HG02763 (cell line): ENCODE measurements at regions not wholly inside any gene's neighbourhood (a gene's known extent, or its start where the extent isn't known, plus 50 kb on each side); places are given as distances from the start of the nearest gene placed in this dataset.
"Not testable (repeated sequence)": the region's sequence is repeated elsewhere in the genome, so short reads cannot be mapped to it uniquely, and the experiment has no call there.

Experiments used
- ATAC-seq: cut with Tn5 transposase; IDR thresholded peaks from one replicate; pipeline ENCODE4 v1.9.1; 2021; ENCODE audit warnings: mild to moderate bottlenecking, moderate library complexity; ENCODE audit not compliant: unreplicated experiment

GRCh38 chr10:53107711-53108110 lies 335.1 kb upstream of the MBL2 start:
- no peak for ATAC-seq

GRCh38 chr10:53102424-53102823 lies 329.8 kb upstream of the MBL2 start:
- no peak for ATAC-seq

- no peak for ATAC-seq
Measured at GRCh38 chr10:53093878-53094277, 321.3 kb upstream of the MBL2 start.

- ATAC-seq, result no peak
Measured at GRCh38 chr10:53091574-53091973, 319.0 kb upstream of the MBL2 start.

GRCh38 chr10:53088961-53089360 lies 316.4 kb upstream of the MBL2 start:
- ATAC-seq, result no peak

- ATAC-seq, result no peak
Measured at GRCh38 chr10:53079283-53079682, 306.7 kb upstream of the MBL2 start.

GRCh38 chr10:53076948-53077347 lies 304.4 kb upstream of the MBL2 start:
- no peak for ATAC-seq

GRCh38 chr10:53075469-53075868 lies 302.9 kb upstream of the MBL2 start:
- no peak for ATAC-seq

- no peak for ATAC-seq
Measured at GRCh38 chr10:53072144-53072543, 299.6 kb upstream of the MBL2 start.

- ATAC-seq, result no peak
Measured at GRCh38 chr10:53071505-53072125, 299.0 kb upstream of the MBL2 start.

GRCh38 chr10:53069013-53069412 lies 296.4 kb upstream of the MBL2 start:
- no peak for ATAC-seq

- ATAC-seq, result no peak
Measured at GRCh38 chr10:53064614-53065013, 292.0 kb upstream of the MBL2 start.

GRCh38 chr10:53063805-53064204 lies 291.2 kb upstream of the MBL2 start:
- ATAC-seq, result no peak

- ATAC-seq, result no peak
Measured at GRCh38 chr10:53052521-53053164, 280.1 kb upstream of the MBL2 start.

GRCh38 chr10:53045315-53045714 lies 272.7 kb upstream of the MBL2 start:
- no peak for ATAC-seq

- ATAC-seq, result not testable (repeated sequence)
Measured at GRCh38 chr10:53035823-53036222, 263.2 kb upstream of the MBL2 start.

- no peak for ATAC-seq
Measured at GRCh38 chr10:53033396-53033795, 260.8 kb upstream of the MBL2 start.

- ATAC-seq, result not testable (repeated sequence)
Measured at GRCh38 chr10:53029872-53030849, 257.6 kb upstream of the MBL2 start.

- no peak for ATAC-seq
Measured at GRCh38 chr10:53029449-53029848, 256.9 kb upstream of the MBL2 start.

- not testable (repeated sequence) for ATAC-seq
Measured at GRCh38 chr10:53025765-53026164, 253.2 kb upstream of the MBL2 start.

- no peak for ATAC-seq
Measured at GRCh38 chr10:53025172-53025711, 252.7 kb upstream of the MBL2 start.
